Pancreas (tissue), 10 donors: ENCODE measurements at regions not wholly inside any gene's neighbourhood (a gene's known extent, or its start where the extent isn't known, plus 50 kb on each side); places are given as distances from the start of the nearest gene placed in this dataset.

Experiments
- ATAC-seq, 4 donors: fragments of 200-7000 bp; cut with Tn5 transposase; one replicate each; pipeline versions ENCODE4 v1.8.0 to v1.9.1; 2020; ENCODE audit warnings: mild to moderate bottlenecking in 4 of 4, moderate library complexity in 4 of 4
- DNase-seq, 6 donors: peaks; one replicate each; pipeline ENCODE4 v3.0.0-alpha.2; 2020
- FAIRE-seq: peaks from 2 replicates; lab custom pipeline; 2012; peaks lifted over from hg19 to GRCh38; lab: Jason Lieb, UNC
- H3K27ac ChIP-seq, 4 donors: fragments of 200-600 bp; sonication (generic); 1 replicate in 3 of 4; 2 replicates in 1 of 4; pipeline versions ENCODE4 v1.5.0 to v1.8.0; 2020
- H3K27me3 ChIP-seq, 4 donors: fragments of 200-600 bp; one replicate each; pipeline ENCODE4 v1.8.0; 2021
- H3K36me3 ChIP-seq, 3 donors: fragments of 200-600 bp; sonication (generic) in 1 of 3; one replicate each; pipeline versions ENCODE4 v1.5.0 to v1.8.0; 2020 to 2021
- H3K4me1 ChIP-seq, 3 donors: fragments of 200-600 bp; one replicate each; pipeline ENCODE4 v1.8.0; 2021
- H3K4me3 ChIP-seq, 4 donors: fragments of 200-600 bp; sonication (generic) in 2 of 4; one replicate each; pipeline versions ENCODE4 v1.5.0 to v1.8.0; 2020 to 2021
- H3K9me3 ChIP-seq, 4 donors: fragments of 200-600 bp; one replicate each; pipeline ENCODE4 v1.8.0; 2021
- WGBS, 2 donors: extraction: QIAGEN DNeasy Blood & Tissue Kit; methylation state at CpG; one replicate each; pipeline ENCODE4 v1.1.7; 2013; 5-methylcytosine and 5-hydroxymethylcytosine counted together
- intact Hi-C, 3 donors: fragments of 100-400 bp; cut with DNase I; formaldehyde crosslinking; loops; one replicate each; pipeline versions ENCODE4 v1.11.1 to v1.14.2; 2022
- TF ChIP-seq, protein P1 (sequence below), 4 donors: fragments of 200-600 bp; sonication (generic) in 3 of 4; IDR thresholded peaks; one replicate each; pipeline versions ENCODE4 v1.5.0 to v1.8.0; 2021; ENCODE audit warnings: antibody characterized with exemption in 4 of 4
- donor health status: healthy with polysubstance abuse.
- donor health status: DM: no; HTN: no; CAD: no; lungs with moderate emphysema.
- donor health status: DM: no; HTN: no; CAD: no.
- donor health status: control.
- donor health status: control.
- donor health status: Bipolar disorder and iron deficiency.
- donor health status: DM: yes; HTN: yes; CAD: no.
- donor health status: DM: no; HTN: no; CAD: no.
- donor health status: DM: no; HTN: no; CAD: no.
- donor health status: DM: yes; HTN: yes; CAD: no.

- Histone ChIP-seq H3K4me1 (no peaks in the 10 kb centered on the region), H3K9me3 (no peaks in the 10 kb centered on the region), H3K27ac (no peak overlapping the region), H3K4me3 (no peak overlapping the region), H3K27me3 (no peaks in the 10 kb centered on the region), H3K36me3 (no peaks in the 10 kb centered on the region)
- intact Hi-C loops: no loop called here
- ATAC-seq: no peak
- DNase-seq: no peak
- TF ChIP-seq, protein P1, sequence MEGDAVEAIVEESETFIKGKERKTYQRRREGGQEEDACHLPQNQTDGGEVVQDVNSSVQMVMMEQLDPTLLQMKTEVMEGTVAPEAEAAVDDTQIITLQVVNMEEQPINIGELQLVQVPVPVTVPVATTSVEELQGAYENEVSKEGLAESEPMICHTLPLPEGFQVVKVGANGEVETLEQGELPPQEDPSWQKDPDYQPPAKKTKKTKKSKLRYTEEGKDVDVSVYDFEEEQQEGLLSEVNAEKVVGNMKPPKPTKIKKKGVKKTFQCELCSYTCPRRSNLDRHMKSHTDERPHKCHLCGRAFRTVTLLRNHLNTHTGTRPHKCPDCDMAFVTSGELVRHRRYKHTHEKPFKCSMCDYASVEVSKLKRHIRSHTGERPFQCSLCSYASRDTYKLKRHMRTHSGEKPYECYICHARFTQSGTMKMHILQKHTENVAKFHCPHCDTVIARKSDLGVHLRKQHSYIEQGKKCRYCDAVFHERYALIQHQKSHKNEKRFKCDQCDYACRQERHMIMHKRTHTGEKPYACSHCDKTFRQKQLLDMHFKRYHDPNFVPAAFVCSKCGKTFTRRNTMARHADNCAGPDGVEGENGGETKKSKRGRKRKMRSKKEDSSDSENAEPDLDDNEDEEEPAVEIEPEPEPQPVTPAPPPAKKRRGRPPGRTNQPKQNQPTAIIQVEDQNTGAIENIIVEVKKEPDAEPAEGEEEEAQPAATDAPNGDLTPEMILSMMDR (IDR thresholded peaks at IDR 0.05): no peak
- no peak for FAIRE-seq
These were observed 105.5 kb upstream of the ACO1 start for GRCh38 chr9:32278991-32279390.

- ATAC-seq (no peak), FAIRE-seq (no peak), DNase-seq (no peak)
- TF ChIP-seq, protein P1 (IDR thresholded peaks at IDR 0.05): no peak
- intact Hi-C loops: no loop called here
- H3K36me3 ChIP-seq: no peaks in the 10 kb centered on the region
- WGBS, 2 donors: 66 to 74% methylated on average over 3 of the region's 3 CpGs
- H3K4me3 ChIP-seq: no peak overlapping the region
- H3K9me3 ChIP-seq: no peaks in the 10 kb centered on the region
- no peaks in the 10 kb centered on the region for H3K27me3 ChIP-seq
- no peaks in the 10 kb centered on the region for H3K4me1 ChIP-seq
- no peak overlapping the region for H3K27ac ChIP-seq
These were observed 94.7 kb upstream of the ACO1 start for GRCh38 chr9:32289756-32290155.

DNA sequence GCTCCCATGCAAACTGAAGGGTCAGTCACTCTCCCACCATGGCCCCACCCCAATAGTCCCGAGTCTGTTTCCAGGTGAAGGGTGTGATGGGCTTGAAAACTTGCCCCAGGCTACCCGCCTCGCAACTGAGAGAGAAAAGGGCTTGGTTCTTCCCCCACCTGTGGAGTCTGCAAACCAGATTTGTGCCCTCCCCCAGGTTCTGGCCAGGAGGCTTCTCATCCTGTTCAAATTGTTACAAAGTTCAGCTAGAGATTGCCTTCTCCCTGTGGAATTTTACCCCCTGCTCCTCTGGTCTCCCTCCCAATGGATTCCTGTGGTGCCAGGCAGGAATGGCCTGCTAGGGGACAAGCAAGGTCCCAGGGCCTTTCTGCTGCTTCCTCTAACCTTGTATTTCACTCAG lies 93.1 kb upstream of the ACO1 start:
- intact Hi-C loops: no loop called here
- H3K36me3 ChIP-seq: no peaks in the 10 kb centered on the region
- FAIRE-seq (no peak), DNase-seq (no peak), ATAC-seq (no peak)
- H3K4me1 ChIP-seq: no peaks in the 10 kb centered on the region
- TF ChIP-seq, protein P1 (IDR thresholded peaks at IDR 0.05): no peak
- H3K27me3 ChIP-seq: no peaks in the 10 kb centered on the region
- H3K4me3 ChIP-seq: no peak overlapping the region
- H3K27ac ChIP-seq: no peak overlapping the region
- 65 to 70% methylated on average over 3 of the region's 3 CpGs for WGBS, 2 donors
- no peaks in the 10 kb centered on the region for H3K9me3 ChIP-seq

- no peak for DNase-seq
- Histone ChIP-seq H3K36me3 (no peaks in the 10 kb centered on the region), H3K9me3 (no peaks in the 10 kb centered on the region), H3K4me3 (no peak overlapping the region), H3K27me3 (no peaks in the 10 kb centered on the region), H3K27ac (no peak overlapping the region), H3K4me1 (no peaks in the 10 kb centered on the region)
- WGBS, 2 donors: 52 to 61% methylated on average over 2 of the region's 2 CpGs
- TF ChIP-seq, protein P1 (IDR thresholded peaks at IDR 0.05): no peak
- intact Hi-C loops: no loop called here
- no peak for ATAC-seq
- FAIRE-seq: no peak
These were observed 91.8 kb upstream of the ACO1 start for GRCh38 chr9:32292611-32293010.

DNA sequence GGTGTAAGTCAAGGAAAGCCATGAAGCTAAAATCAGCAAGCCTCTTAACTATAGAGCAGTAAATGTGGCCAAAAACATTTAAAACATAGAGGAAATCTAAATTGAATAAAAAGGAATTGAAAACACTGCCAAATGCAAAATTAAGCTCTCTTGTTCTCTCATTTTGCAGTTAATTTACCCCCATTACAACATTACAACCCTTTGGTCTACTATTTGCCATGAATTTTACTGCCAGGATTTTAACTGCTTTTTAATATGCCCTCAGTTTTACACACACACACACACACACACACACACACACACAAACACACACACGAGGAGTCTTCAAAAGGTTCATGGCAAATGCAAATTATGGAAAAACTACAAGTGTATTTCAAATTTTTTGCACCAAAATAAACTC lies 91.4 kb upstream of the ACO1 start:
- H3K27ac ChIP-seq: no peak overlapping the region
- DNase-seq: no peak
- H3K4me3 ChIP-seq: no peak overlapping the region
- TF ChIP-seq, protein P1 (IDR thresholded peaks at IDR 0.05): no peak
- WGBS, 2 donors: 32 to 52% methylated on average over 1 of the region's 1 CpG
- H3K27me3 ChIP-seq: no peaks in the 10 kb centered on the region
- no peaks in the 10 kb centered on the region for H3K36me3 ChIP-seq
- intact Hi-C loops: no loop called here
- H3K4me1 ChIP-seq: no peaks in the 10 kb centered on the region
- FAIRE-seq: no peak
- no peaks in the 10 kb centered on the region for H3K9me3 ChIP-seq
- no peak for ATAC-seq
